SK-N-SH treated with all-trans-retinoic acid at 6 μM for 48 hours (cell line): ENCODE measurements at regions not wholly inside any gene's neighbourhood (a gene's known extent, or its start where the extent isn't known, plus 50 kb on each side); places are given as distances from the start of the nearest gene placed in this dataset.

Experiments
- ATAC-seq: fragments of 200-7000 bp; cut with Tn5 transposase; 3 replicates; pipeline ENCODE4 v1.9.1; 2020; ENCODE audit warnings: mild to moderate bottlenecking, moderate library complexity
- ARNTL ChIP-seq: fragments of 450-650 bp; formaldehyde crosslinking; IDR thresholded peaks from 2 replicates; pipeline ENCODE4 v1.5.0; 2020; ENCODE audit warnings: low read depth, mild to moderate bottlenecking, moderate library complexity, borderline replicate concordance
- BACH2 ChIP-seq: fragments of 250-450 bp; sonication (Bioruptor Pico); IDR thresholded peaks from 2 replicates; pipeline ENCODE4 v1.9.0; 2021; ENCODE audit warnings: mild to moderate bottlenecking, borderline replicate concordance
- CREB5 ChIP-seq: fragments of 250-450 bp; sonication (Bioruptor Pico); IDR thresholded peaks from 2 replicates; pipeline ENCODE4 v1.5.1; 2020; ENCODE audit warnings: low read depth, mild to moderate bottlenecking, moderate library complexity
- CSDC2 ChIP-seq: fragments of 250-450 bp; sonication (Bioruptor Pico); IDR thresholded peaks from 2 replicates; pipeline ENCODE4 v1.5.0; 2020; ENCODE audit warnings: mild to moderate bottlenecking, moderate library complexity
- CSRNP3 ChIP-seq: fragments of 250-450 bp; sonication (Bioruptor Pico); IDR thresholded peaks from 2 replicates; pipeline ENCODE4 v1.5.1; 2021; ENCODE audit warnings: mild to moderate bottlenecking, moderate library complexity
- ESRRG ChIP-seq: fragments of 250-450 bp; sonication (Bioruptor Pico); IDR thresholded peaks from 2 replicates; pipeline ENCODE4 v1.6.1; 2021; ENCODE audit warnings: mild to moderate bottlenecking
- GLIS3 ChIP-seq: fragments of 250-450 bp; sonication (Bioruptor Pico); IDR thresholded peaks from 2 replicates; pipeline ENCODE4 v1.5.0; 2020; ENCODE audit warnings: mild to moderate bottlenecking, moderate library complexity
- ISL1 ChIP-seq: fragments of 250-450 bp; sonication (Bioruptor Pico); IDR thresholded peaks from 2 replicates; pipeline ENCODE4 v2.1.2; 2022; ENCODE audit warnings: mild to moderate bottlenecking, moderate library complexity
- OSR1 ChIP-seq: fragments of 250-450 bp; sonication (Bioruptor Pico); IDR thresholded peaks from 2 replicates; pipeline ENCODE4 v1.8.0; 2022; ENCODE audit warnings: moderate library complexity, mild to moderate bottlenecking, inconsistent platforms
- PATZ1 ChIP-seq: fragments of 250-450 bp; sonication (Bioruptor Pico); IDR thresholded peaks from 2 replicates; pipeline ENCODE4 v1.8.0; 2020; ENCODE audit warnings: mild to moderate bottlenecking, moderate library complexity, borderline replicate concordance
- POU6F1 ChIP-seq: fragments of 250-450 bp; sonication (Bioruptor Pico); IDR thresholded peaks from 2 replicates; pipeline ENCODE4 v1.8.0; 2021; ENCODE audit warnings: low read depth, mild to moderate bottlenecking, moderate library complexity, borderline replicate concordance
- PPARA ChIP-seq: fragments of 250-450 bp; sonication (Bioruptor Pico); IDR thresholded peaks from 2 replicates; pipeline ENCODE4 v1.5.0; 2020; ENCODE audit warnings: mild to moderate bottlenecking, borderline replicate concordance
- SNAI2 ChIP-seq: fragments of 250-450 bp; sonication (Bioruptor Pico); IDR thresholded peaks from 2 replicates; pipeline ENCODE4 v1.5.0; 2020; ENCODE audit warnings: mild to moderate bottlenecking, moderate library complexity
- TCF4 ChIP-seq: fragments of 250-450 bp; sonication (Bioruptor Pico); IDR thresholded peaks from 2 replicates; pipeline ENCODE4 v1.8.0; 2021; ENCODE audit warnings: mild to moderate bottlenecking, moderate library complexity, borderline replicate concordance
- ZC3H10 ChIP-seq: fragments of 250-450 bp; sonication (Bioruptor Pico); IDR thresholded peaks from 2 replicates; pipeline ENCODE4 v1.5.1; 2021; ENCODE audit warnings: mild to moderate bottlenecking, moderate library complexity
- ZFP3 ChIP-seq: fragments of 250-450 bp; sonication (Bioruptor Pico); IDR thresholded peaks from 2 replicates; pipeline ENCODE4 v1.5.0; 2020; ENCODE audit warnings: mild to moderate bottlenecking, moderate library complexity
- ZNF565 ChIP-seq: fragments of 450-650 bp; formaldehyde crosslinking; conservative IDR thresholded peaks from 2 replicates; pipeline ENCODE4 v1.5.0; 2020; ENCODE audit warnings: low read depth, mild to moderate bottlenecking, moderate library complexity
- ZNF70 ChIP-seq: fragments of 450-650 bp; formaldehyde crosslinking; IDR thresholded peaks from 2 replicates; pipeline ENCODE4 v1.5.0; 2020; ENCODE audit warnings: mild to moderate bottlenecking, moderate library complexity
- ZNF8 ChIP-seq: fragments of 450-650 bp; formaldehyde crosslinking; IDR thresholded peaks from 2 replicates; pipeline ENCODE4 v1.5.0; 2020; ENCODE audit warnings: mild to moderate bottlenecking, moderate library complexity

- TF ChIP-seq CREB5 (CRISPR knock-in tag) (no peak), ESRRG (CRISPR knock-in tag) (no peak), CSDC2 (no peak), ZFP3 (CRISPR knock-in tag) (no peak), ZNF565 (CRISPR knock-in tag) (no peak)
- TF ChIP-seq, all 23 proteins: peak for 0
Measured at GRCh38 chr5:57777174-57777581, 294.6 kb upstream of the ACTBL2 start (continued).

GRCh38 chr5:57776035-57776434 is 293.4 kb upstream of the ACTBL2 start:
- ATAC-seq: peak; percentile 9; the same call in 1 of the 3 replicates
- no peak for TF ChIP-seq ZFP3 (CRISPR knock-in tag)
- TF ChIP-seq ARNTL: no peak
- no peak for TF ChIP-seq ZNF8
- no peak for TF ChIP-seq OSR1 (CRISPR knock-in tag)

GRCh38 chr5:57774439-57774838 is 291.8 kb upstream of the ACTBL2 start:
- ATAC-seq: no peak
- TF ChIP-seq ZC3H10 (CRISPR knock-in tag) (no peak), GLIS3 (CRISPR knock-in tag) (no peak), CSDC2 (no peak), PATZ1 (CRISPR knock-in tag) (no peak), POU6F1 (CRISPR knock-in tag) (no peak)
- TF ChIP-seq, all 23 proteins: peak for 0

GRCh38 chr5:57772512-57772911 is 289.9 kb upstream of the ACTBL2 start:
- TF ChIP-seq BACH2 (no peak), SNAI2 (CRISPR knock-in tag) (no peak), CSRNP3 (CRISPR knock-in tag) (no peak), CSDC2 (no peak), OSR1 (CRISPR knock-in tag) (no peak), ZNF8 (no peak), ZNF70 (no peak), ISL1 (CRISPR knock-in tag) (no peak), TCF4 (CRISPR knock-in tag) (no peak), GLIS3 (CRISPR knock-in tag) (no peak)
- no peak for ATAC-seq

GRCh38 chr5:57770039-57770438 is 287.4 kb upstream of the ACTBL2 start:
- ATAC-seq: no peak
- TF ChIP-seq ARNTL: no peak
- no peak for TF ChIP-seq PPARA (CRISPR knock-in tag)
- TF ChIP-seq ZFP3 (CRISPR knock-in tag): no peak
- no peak for TF ChIP-seq POU6F1 (CRISPR knock-in tag)
- no peak for TF ChIP-seq BACH2
- TF ChIP-seq CSRNP3 (CRISPR knock-in tag): no peak
- TF ChIP-seq TCF4 (CRISPR knock-in tag): no peak
- TF ChIP-seq ESRRG (CRISPR knock-in tag): no peak
- TF ChIP-seq OSR1 (CRISPR knock-in tag): no peak
- TF ChIP-seq, all 23 proteins: peak for 0
